ENCODE measurements at regions not wholly inside any gene's neighbourhood (a gene's known extent, or its start where the extent isn't known, plus 50 kb on each side); places are given as distances from the start of the nearest gene placed in this dataset.

DNA sequence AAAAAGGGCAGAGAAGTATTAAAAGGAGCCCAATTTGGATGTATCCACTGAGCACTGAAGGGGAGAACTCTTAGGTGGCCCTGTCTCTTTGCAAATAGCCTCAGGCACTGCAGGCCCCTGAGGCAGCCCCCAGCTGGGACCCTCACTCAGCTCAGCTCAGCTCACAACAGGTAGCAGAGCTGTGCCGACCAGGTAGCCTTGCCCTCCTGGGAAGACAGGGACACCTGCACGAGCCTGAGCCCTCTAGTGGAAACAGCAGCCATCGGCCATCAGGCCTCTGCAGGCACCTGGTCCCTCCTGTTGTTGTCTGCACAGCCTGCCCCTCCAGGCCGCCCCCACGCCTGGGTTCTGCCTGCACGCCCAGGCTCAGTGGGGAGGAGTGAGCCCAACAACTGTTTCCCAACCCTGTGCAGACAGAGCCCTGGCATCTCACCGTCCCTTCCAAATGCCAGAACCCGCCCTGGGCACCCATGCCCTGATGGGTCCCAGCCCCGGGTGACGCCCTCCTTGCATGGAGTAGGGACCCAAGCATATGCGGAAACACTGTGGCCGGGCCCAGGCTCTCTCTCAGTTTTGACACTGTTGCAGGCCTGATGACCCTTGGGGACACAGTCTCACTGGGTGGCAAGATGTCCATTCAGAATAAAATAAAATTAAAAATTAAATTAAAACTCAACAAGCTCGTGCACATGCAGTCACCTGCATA, 60.0 kb upstream of the AJAP1 start:
- H3K36me3 ChIP-seq: no peaks in the 10 kb centered on the region
- H3K4me3 ChIP-seq: no peak overlapping the region
- ATAC-seq (ENCODE audit: insufficient number of reproducible peaks, low FRiP score, low read depth): no peak
- no peaks in the 10 kb centered on the region for H3K27me3 ChIP-seq (replicated peaks; ENCODE audit: insufficient read depth)
- H3K4me1 ChIP-seq (ENCODE audit: control insufficient read depth in 1 of 2, low read depth in 2 of 2): no peaks in the 10 kb centered on the region
- no peak for DNase-seq (ENCODE audit: low spot score)
- no peaks in the 10 kb centered on the region for H3K9me3 ChIP-seq
- H3K27ac ChIP-seq: no peak overlapping the region
- TF ChIP-seq, protein P1, sequence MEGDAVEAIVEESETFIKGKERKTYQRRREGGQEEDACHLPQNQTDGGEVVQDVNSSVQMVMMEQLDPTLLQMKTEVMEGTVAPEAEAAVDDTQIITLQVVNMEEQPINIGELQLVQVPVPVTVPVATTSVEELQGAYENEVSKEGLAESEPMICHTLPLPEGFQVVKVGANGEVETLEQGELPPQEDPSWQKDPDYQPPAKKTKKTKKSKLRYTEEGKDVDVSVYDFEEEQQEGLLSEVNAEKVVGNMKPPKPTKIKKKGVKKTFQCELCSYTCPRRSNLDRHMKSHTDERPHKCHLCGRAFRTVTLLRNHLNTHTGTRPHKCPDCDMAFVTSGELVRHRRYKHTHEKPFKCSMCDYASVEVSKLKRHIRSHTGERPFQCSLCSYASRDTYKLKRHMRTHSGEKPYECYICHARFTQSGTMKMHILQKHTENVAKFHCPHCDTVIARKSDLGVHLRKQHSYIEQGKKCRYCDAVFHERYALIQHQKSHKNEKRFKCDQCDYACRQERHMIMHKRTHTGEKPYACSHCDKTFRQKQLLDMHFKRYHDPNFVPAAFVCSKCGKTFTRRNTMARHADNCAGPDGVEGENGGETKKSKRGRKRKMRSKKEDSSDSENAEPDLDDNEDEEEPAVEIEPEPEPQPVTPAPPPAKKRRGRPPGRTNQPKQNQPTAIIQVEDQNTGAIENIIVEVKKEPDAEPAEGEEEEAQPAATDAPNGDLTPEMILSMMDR (IDR thresholded peaks at IDR 0.05): no peak

DNA sequence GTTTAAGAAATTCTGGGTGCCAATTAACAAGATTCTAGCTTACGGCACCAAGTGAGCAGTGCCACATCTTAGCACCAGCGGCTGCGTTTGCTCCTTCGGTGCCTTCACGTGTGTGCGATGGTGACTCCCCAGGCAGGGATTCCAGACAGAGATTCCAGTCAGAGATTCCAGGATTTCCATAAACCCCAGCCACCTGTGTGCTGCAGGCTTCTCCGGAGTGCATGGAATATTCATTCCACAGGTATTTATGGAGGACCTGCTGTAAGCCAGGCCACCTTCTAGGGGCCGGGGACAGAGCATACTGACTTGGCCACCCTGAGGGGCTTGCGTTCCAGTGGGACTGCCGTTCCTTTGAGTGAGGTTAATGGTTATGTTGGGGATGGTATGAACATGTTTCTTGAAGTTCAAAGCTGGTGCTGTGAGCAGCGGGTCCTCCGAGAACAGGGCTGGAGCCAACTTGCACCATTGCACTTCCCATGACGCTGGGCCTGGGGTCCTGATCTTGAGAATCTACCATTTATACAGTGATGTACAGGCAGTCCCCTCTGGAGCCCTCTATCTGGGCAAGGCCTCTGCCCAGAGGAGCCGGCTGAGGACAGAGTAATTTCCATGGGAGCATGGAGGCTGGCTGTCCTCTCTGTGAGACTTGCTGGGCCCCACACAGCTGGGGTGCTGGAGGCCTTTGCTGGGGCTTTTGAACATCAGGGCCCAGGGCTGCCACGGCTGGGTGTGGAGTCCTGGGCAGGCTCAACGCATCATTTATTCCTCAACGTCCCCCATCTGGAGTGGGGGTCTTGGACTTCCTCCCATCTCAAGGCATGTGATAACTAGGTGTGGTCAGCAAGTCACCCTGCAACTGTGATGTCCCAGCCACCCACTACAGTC, 58.8 kb upstream of the AJAP1 start:
- Histone ChIP-seq H3K27ac (no peak overlapping the region), H3K9me3 (no peaks in the 10 kb centered on the region), H3K36me3 (no peaks in the 10 kb centered on the region), H3K27me3 (replicated peaks; ENCODE audit: insufficient read depth) (no peaks in the 10 kb centered on the region), H3K4me3 (no peak overlapping the region), H3K4me1 (ENCODE audit: control insufficient read depth in 1 of 2, low read depth in 2 of 2) (no peaks in the 10 kb centered on the region)
- ATAC-seq (ENCODE audit: insufficient number of reproducible peaks, low FRiP score, low read depth): no peak
- TF ChIP-seq, protein P1 (IDR thresholded peaks at IDR 0.05): no peak
- DNase-seq (ENCODE audit: low spot score): no peak

DNA sequence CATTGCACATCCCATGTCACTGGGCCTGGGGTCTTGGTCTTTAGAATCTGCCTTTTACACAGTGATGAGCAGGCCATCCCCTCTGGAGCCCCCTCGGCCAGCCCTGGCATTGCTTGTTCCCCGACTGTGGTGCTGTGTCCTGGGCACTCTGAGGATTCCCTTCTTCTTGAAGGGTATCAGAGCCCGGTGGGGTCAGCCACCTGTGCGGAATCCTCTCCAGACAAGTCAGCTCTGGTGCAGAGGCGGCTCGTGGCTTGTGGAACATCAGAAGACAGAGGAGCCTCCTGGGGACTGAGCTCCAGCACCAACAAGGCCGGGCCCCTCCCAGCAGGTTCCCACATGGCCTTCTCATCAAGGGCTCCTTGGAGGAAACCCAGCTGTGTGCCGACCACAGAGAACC, 57.9 kb upstream of the AJAP1 start:
- H3K4me1 ChIP-seq (ENCODE audit: control insufficient read depth in 1 of 2, low read depth in 2 of 2): no peaks in the 10 kb centered on the region
- TF ChIP-seq, protein P1 (IDR thresholded peaks at IDR 0.05): no peak
- DNase-seq (ENCODE audit: low spot score) (no peak), ATAC-seq (ENCODE audit: insufficient number of reproducible peaks, low FRiP score, low read depth) (no peak)
- no peak overlapping the region for H3K4me3 ChIP-seq
- no peaks in the 10 kb centered on the region for H3K9me3 ChIP-seq
- H3K27ac ChIP-seq: no peak overlapping the region
- no peaks in the 10 kb centered on the region for H3K27me3 ChIP-seq (replicated peaks; ENCODE audit: insufficient read depth)
- H3K36me3 ChIP-seq: no peaks in the 10 kb centered on the region

DNA sequence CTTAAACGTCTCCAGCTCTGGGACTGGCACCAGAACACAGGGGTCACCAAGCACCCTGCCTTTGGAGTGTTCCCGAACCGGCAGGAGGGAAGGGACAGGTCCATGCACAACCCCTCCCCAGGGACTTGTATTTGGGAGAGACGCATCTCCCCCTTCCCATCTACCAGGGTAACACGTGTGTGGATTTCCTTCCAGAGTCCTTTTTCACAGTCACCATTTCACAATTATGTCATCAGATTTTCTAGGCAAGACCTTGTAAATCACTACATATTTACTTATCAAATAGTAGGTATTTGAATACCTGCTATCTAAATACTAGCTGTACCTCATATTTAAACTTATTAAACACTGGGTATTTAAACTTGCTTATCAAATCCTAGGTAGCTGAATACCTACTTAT, 57.4 kb upstream of the AJAP1 start:
- H3K27ac ChIP-seq: no peak overlapping the region
- no peaks in the 10 kb centered on the region for H3K36me3 ChIP-seq
- H3K4me1 ChIP-seq (ENCODE audit: control insufficient read depth in 1 of 2, low read depth in 2 of 2): no peaks in the 10 kb centered on the region
- no peak for ATAC-seq (ENCODE audit: insufficient number of reproducible peaks, low FRiP score, low read depth)
- no peaks in the 10 kb centered on the region for H3K9me3 ChIP-seq
- H3K4me3 ChIP-seq: no peak overlapping the region
- TF ChIP-seq, protein P1 (IDR thresholded peaks at IDR 0.05): no peak
- DNase-seq (ENCODE audit: low spot score): no peak
- H3K27me3 ChIP-seq (replicated peaks; ENCODE audit: insufficient read depth): no peaks in the 10 kb centered on the region

DNA sequence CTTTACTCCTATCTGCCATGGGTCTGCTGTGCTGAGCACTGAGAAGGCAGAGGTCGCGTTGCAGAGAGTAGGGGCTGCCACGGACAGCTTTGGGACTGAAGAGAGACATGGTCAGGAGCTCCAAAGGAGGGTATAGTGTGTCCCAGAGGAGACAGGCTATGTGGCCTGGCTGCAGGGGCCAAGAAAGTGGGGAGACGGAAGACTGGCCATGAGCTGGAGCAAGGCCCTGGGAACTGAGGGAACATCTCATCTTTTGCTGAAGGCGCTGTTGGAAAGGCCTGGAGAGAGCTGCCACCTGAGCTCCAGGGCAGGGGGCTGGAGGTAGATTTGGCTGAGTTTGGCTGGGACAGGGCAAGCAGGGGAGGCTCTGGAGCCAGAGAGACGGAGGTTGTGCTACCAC, 55.8 kb upstream of the AJAP1 start:
- no peak overlapping the region for H3K27ac ChIP-seq
- H3K4me1 ChIP-seq (ENCODE audit: control insufficient read depth in 1 of 2, low read depth in 2 of 2): no peaks in the 10 kb centered on the region
- H3K36me3 ChIP-seq: no peaks in the 10 kb centered on the region
- ATAC-seq (ENCODE audit: insufficient number of reproducible peaks, low FRiP score, low read depth) (no peak), DNase-seq (ENCODE audit: low spot score) (no peak)
- H3K27me3 ChIP-seq (replicated peaks; ENCODE audit: insufficient read depth): no peaks in the 10 kb centered on the region
- TF ChIP-seq, protein P1 (IDR thresholded peaks at IDR 0.05): no peak
- H3K9me3 ChIP-seq: no peaks in the 10 kb centered on the region
- no peak overlapping the region for H3K4me3 ChIP-seq
